Stomach smooth muscle (tissue), 2 donors: ENCODE measurements at regions not wholly inside any gene's neighbourhood (a gene's known extent, or its start where the extent isn't known, plus 50 kb on each side); places are given as distances from the start of the nearest gene placed in this dataset.

Experiments
- H3K27ac ChIP-seq: one replicate; pipeline ENCODE4 v1.7.0; 2013; ENCODE audit warnings: mild to moderate bottlenecking, low read length, inconsistent platforms
- H3K27me3 ChIP-seq, 2 donors: one replicate each; pipeline ENCODE4 v1.7.0; 2013; ENCODE audit warnings: low read length in 2 of 2; ENCODE audit not compliant: insufficient read depth in 2 of 2, control insufficient read depth in 1 of 2
- H3K36me3 ChIP-seq, 2 donors: one replicate each; pipeline ENCODE4 v1.7.0; 2013; ENCODE audit warnings: low read length in 2 of 2; ENCODE audit not compliant: control insufficient read depth in 2 of 2, insufficient read depth in 2 of 2
- H3K4me1 ChIP-seq: one replicate; pipeline ENCODE4 v1.7.0; 2013; ENCODE audit warnings: low read length; ENCODE audit not compliant: control insufficient read depth, insufficient read depth
- H3K4me3 ChIP-seq, 2 donors: one replicate each; pipeline ENCODE4 v1.7.0; 2013; ENCODE audit warnings: low read length in 2 of 2
- H3K9ac ChIP-seq, 2 donors: one replicate each; pipeline ENCODE4 v1.7.0; 2013; ENCODE audit warnings: low read length in 2 of 2, mild to moderate bottlenecking in 1 of 2
- H3K9me3 ChIP-seq, 2 donors: one replicate each; pipeline ENCODE4 v1.7.0; 2013; ENCODE audit warnings: low read length in 2 of 2; ENCODE audit not compliant: control insufficient read depth in 2 of 2
- donor health status: healthy.
- donor health status: Pancreatic carcinoma.

- Histone ChIP-seq H3K27ac (no peak overlapping the region), H3K9me3 (peaks cover 4 to 22% of the 10 kb centered on the region in 2 donors), H3K4me1 (no peaks in the 10 kb centered on the region), H3K36me3 (no peaks in the 10 kb centered on the region), H3K9ac (no peak overlapping the region), H3K4me3 (no peak overlapping the region), H3K27me3 (peaks cover 0 to 3% of the 10 kb centered on the region in 2 donors)
Measured at GRCh38 chr5:2194236-2194555, 311.5 kb upstream of the IRX4 start.

DNA sequence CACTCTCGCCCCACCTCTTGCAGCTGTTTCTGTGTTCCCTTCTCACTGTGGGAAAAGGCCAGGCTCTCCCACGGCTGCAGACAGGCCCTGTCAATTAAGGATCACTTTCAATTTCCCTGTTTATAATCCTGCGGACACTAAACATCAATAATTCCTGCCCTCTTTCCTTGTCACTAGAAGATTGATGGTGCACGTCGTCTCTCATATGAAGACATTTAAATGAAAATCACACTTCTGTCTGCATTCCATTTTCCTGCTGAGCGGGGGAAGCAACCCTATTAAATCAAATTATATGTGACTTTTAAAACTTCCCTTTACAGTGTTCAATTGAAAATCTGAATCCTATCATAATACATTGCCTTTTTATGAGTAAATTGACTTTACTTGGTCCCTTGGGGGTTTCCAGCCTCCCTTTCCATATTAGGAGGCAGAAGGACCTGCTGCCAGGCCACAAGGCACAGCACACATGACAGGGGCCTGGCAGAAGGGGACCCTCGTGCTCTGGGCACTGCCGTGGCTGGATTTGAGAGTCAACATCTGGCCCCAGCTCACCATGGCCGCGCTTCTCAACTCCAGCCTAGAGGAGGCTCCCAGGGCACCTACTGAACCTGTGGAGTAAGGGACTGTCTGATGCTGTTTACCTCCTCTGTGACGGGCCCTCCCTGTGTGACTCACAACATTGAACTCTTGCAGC is 311.0 kb upstream of the IRX4 start:
- Histone ChIP-seq H3K9me3 (peaks cover 4 to 22% of the 10 kb centered on the region in 2 donors), H3K27me3 (peaks cover 0 to 3% of the 10 kb centered on the region in 2 donors), H3K4me3 (no peak overlapping the region), H3K9ac (no peak overlapping the region), H3K27ac (no peak overlapping the region), H3K4me1 (no peaks in the 10 kb centered on the region), H3K36me3 (no peaks in the 10 kb centered on the region)

- no peak overlapping the region for H3K4me3 ChIP-seq
- no peaks in the 10 kb centered on the region for H3K4me1 ChIP-seq
- no peak overlapping the region for H3K9ac ChIP-seq
- H3K27me3 ChIP-seq, result peaks cover 0 to 2% of the 10 kb centered on the region in 2 donors
- H3K36me3 ChIP-seq, result no peaks in the 10 kb centered on the region
- peaks cover 4 to 22% of the 10 kb centered on the region in 2 donors for H3K9me3 ChIP-seq
- no peak overlapping the region for H3K27ac ChIP-seq
Measured at GRCh38 chr5:2193142-2193541, 310.4 kb upstream of the IRX4 start.

- H3K9ac ChIP-seq, result no peak overlapping the region
- H3K27ac ChIP-seq, result no peak overlapping the region
- H3K4me1 ChIP-seq, result no peaks in the 10 kb centered on the region
- no peaks in the 10 kb centered on the region for H3K36me3 ChIP-seq
- H3K9me3 ChIP-seq, result peaks cover 4 to 17% of the 10 kb centered on the region in 2 donors
- H3K27me3 ChIP-seq, result no peaks in the 10 kb centered on the region
- H3K4me3 ChIP-seq, result no peak overlapping the region
Measured at GRCh38 chr5:2192496-2192895, 309.8 kb upstream of the IRX4 start.

GRCh38 chr5:2191972-2192371 is 309.2 kb upstream of the IRX4 start:
- H3K27me3 ChIP-seq, result no peaks in the 10 kb centered on the region
- H3K9me3 ChIP-seq, result peaks cover 4 to 20% of the 10 kb centered on the region in 2 donors
- H3K4me3 ChIP-seq, result no peak overlapping the region
- H3K4me1 ChIP-seq, result no peaks in the 10 kb centered on the region
- H3K36me3 ChIP-seq, result no peaks in the 10 kb centered on the region
- no peak overlapping the region for H3K9ac ChIP-seq
- no peak overlapping the region for H3K27ac ChIP-seq

DNA sequence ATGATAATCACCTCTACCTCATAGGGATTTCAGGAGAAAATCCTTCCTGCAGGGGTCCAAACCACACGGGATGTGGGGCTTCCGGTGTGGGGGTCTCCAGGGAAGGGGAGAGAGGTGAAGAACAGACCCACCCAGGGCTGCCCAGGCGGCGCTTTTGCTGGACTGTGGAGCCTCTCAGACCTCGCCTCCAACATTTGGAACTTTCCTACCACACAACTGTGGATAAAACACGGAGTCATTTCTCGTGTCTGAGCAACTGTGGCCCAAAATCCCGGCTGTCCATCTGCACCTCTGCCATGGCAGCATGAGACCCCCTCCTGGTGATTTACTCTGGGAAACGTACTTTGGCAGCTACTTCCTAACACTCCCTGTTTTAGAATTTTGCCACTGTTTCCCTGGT is 307.8 kb upstream of the IRX4 start:
- Histone ChIP-seq H3K4me3 (no peak overlapping the region), H3K4me1 (no peaks in the 10 kb centered on the region), H3K27me3 (no peaks in the 10 kb centered on the region), H3K9ac (no peak overlapping the region), H3K36me3 (no peaks in the 10 kb centered on the region), H3K27ac (no peak overlapping the region), H3K9me3 (peaks cover 4 to 17% of the 10 kb centered on the region in 2 donors)

- H3K4me1 ChIP-seq, result no peaks in the 10 kb centered on the region
- H3K9ac ChIP-seq, result no peak overlapping the region
- no peak overlapping the region for H3K27ac ChIP-seq
- no peak overlapping the region for H3K4me3 ChIP-seq
- no peaks in the 10 kb centered on the region for H3K27me3 ChIP-seq
- H3K9me3 ChIP-seq, result peaks cover 0 to 3% of the 10 kb centered on the region in 2 donors
- no peaks in the 10 kb centered on the region for H3K36me3 ChIP-seq
Measured at GRCh38 chr5:2188661-2189060, 305.9 kb upstream of the IRX4 start.

GRCh38 chr5:2188137-2188536 is 305.4 kb upstream of the IRX4 start:
- no peaks in the 10 kb centered on the region for H3K4me1 ChIP-seq
- no peak overlapping the region for H3K27ac ChIP-seq
- no peaks in the 10 kb centered on the region for H3K27me3 ChIP-seq
- H3K9me3 ChIP-seq, result peaks cover 0 to 3% of the 10 kb centered on the region in 2 donors
- no peak overlapping the region for H3K9ac ChIP-seq
- no peaks in the 10 kb centered on the region for H3K36me3 ChIP-seq
- H3K4me3 ChIP-seq, result no peak overlapping the region

- Histone ChIP-seq H3K36me3 (no peaks in the 10 kb centered on the region), H3K27ac (no peak overlapping the region), H3K27me3 (no peaks in the 10 kb centered on the region), H3K9me3 (peaks cover 0 to 3% of the 10 kb centered on the region in 2 donors), H3K4me3 (no peak overlapping the region), H3K4me1 (no peaks in the 10 kb centered on the region), H3K9ac (no peak overlapping the region)
Measured at GRCh38 chr5:2187687-2188086, 305.0 kb upstream of the IRX4 start.

- no peak overlapping the region for H3K4me3 ChIP-seq
- H3K9me3 ChIP-seq, result peaks cover 0 to 3% of the 10 kb centered on the region in 2 donors
- H3K27me3 ChIP-seq, result no peaks in the 10 kb centered on the region
- H3K9ac ChIP-seq, result no peak overlapping the region
- no peak overlapping the region for H3K27ac ChIP-seq
- no peaks in the 10 kb centered on the region for H3K36me3 ChIP-seq
- no peaks in the 10 kb centered on the region for H3K4me1 ChIP-seq
Measured at GRCh38 chr5:2187156-2187555, 304.4 kb upstream of the IRX4 start.

GRCh38 chr5:2186472-2187015 is 303.8 kb upstream of the IRX4 start:
- Histone ChIP-seq H3K9ac (no peak overlapping the region), H3K36me3 (no peaks in the 10 kb centered on the region), H3K27me3 (no peaks in the 10 kb centered on the region), H3K4me1 (no peaks in the 10 kb centered on the region), H3K27ac (no peak overlapping the region), H3K4me3 (no peak overlapping the region), H3K9me3 (peaks cover 0 to 3% of the 10 kb centered on the region in 2 donors)
